HepG2 (cell line): ENCODE measurements at regions not wholly inside any gene's neighbourhood (a gene's known extent, or its start where the extent isn't known, plus 50 kb on each side); places are given as distances from the start of the nearest gene placed in this dataset.

Source experiments
- BCL6 ChIP-seq: IDR thresholded peaks from 2 replicates; pipeline ENCODE4 v1.6.1; 2016; ENCODE audit warnings: missing genetic modification reagents, missing compliant biosample characterization
- BRD4 ChIP-seq: sonication (generic); formaldehyde crosslinking; IDR thresholded peaks from 2 replicates; pipeline ENCODE4 v1.4.0; 2020; ENCODE audit warnings: missing genetic modification reagents
- CC2D1A ChIP-seq: sonication (generic); formaldehyde crosslinking; IDR thresholded peaks from 2 replicates; pipeline ENCODE4 v1.8.1; 2023; ENCODE audit warnings: mild to moderate bottlenecking, missing genetic modification reagents
- EP300 ChIP-seq, 3 experiments: sonication (generic) in 1 of 3; formaldehyde crosslinking in 1 of 3; IDR thresholded peaks; 2 replicates each; pipeline versions ENCODE4 v1.5.1 to v1.6.1; 2011 to 2020; ENCODE audit warnings: low read depth in 2 of 3, low read length in 2 of 3, borderline replicate concordance in 1 of 3, improper control_type of control experiment in 1 of 3, mild to moderate bottlenecking in 1 of 3, missing genetic modification reagents in 1 of 3, moderate library complexity in 1 of 3
- ESRRA ChIP-seq: sonication (generic); formaldehyde crosslinking; IDR thresholded peaks from 2 replicates; pipeline ENCODE4 v1.5.1; 2020; ENCODE audit warnings: mild to moderate bottlenecking, low read depth, missing genetic modification reagents
- FOXO1 ChIP-seq: sonication (generic); formaldehyde crosslinking; IDR thresholded peaks from 2 replicates; pipeline ENCODE4 v1.4.0; 2020; ENCODE audit warnings: missing genetic modification reagents
- FOXP1 ChIP-seq, 2 experiments: fragments of 450-650 bp in 1 of 2; IDR thresholded peaks; 2 replicates each; pipeline ENCODE4 v1.6.1; 2017 to 2018; ENCODE audit warnings: antibody characterized with exemption in 1 of 2
- GABPB1 ChIP-seq: IDR thresholded peaks from 2 replicates; pipeline ENCODE4 v1.6.1; 2016; ENCODE audit warnings: mild to moderate bottlenecking, missing genetic modification reagents, moderate library complexity, missing compliant biosample characterization
- GATAD2A ChIP-seq: IDR thresholded peaks from 2 replicates; pipeline ENCODE4 v1.6.1; 2016
- HDAC1 ChIP-seq: sonication (generic); formaldehyde crosslinking; IDR thresholded peaks from 2 replicates; pipeline ENCODE4 v1.5.1; 2020; ENCODE audit warnings: mild to moderate bottlenecking, missing genetic modification reagents
- POGZ ChIP-seq: sonication (generic); formaldehyde crosslinking; IDR thresholded peaks from 2 replicates; pipeline ENCODE4 v1.4.0; 2020; ENCODE audit warnings: mild to moderate bottlenecking, missing genetic modification reagents
- SMC3 ChIP-seq: IDR thresholded peaks from 2 replicates; pipeline ENCODE4 v1.6.1; 2011; ENCODE audit warnings: low read length, improper control_type of control experiment
- SOX13 ChIP-seq, 3 experiments: fragments of 450-650 bp in 1 of 3; sonication (generic) in 1 of 3; formaldehyde crosslinking in 1 of 3; IDR thresholded peaks in 2 of 3; conservative IDR thresholded peaks in 1 of 3; 2 replicates each; pipeline versions ENCODE4 v1.5.0 to v1.6.1; 2016 to 2020; ENCODE audit warnings: antibody characterized with exemption in 1 of 3, mild to moderate bottlenecking in 1 of 3, missing compliant biosample characterization in 1 of 3, missing genetic modification reagents in 1 of 3, moderate library complexity in 1 of 3
- ZBTB21 ChIP-seq: sonication (generic); formaldehyde crosslinking; IDR thresholded peaks from 2 replicates; pipeline ENCODE4 v1.4.0; 2020; ENCODE audit warnings: missing genetic modification reagents
- ZNF230 ChIP-seq: sonication (generic); formaldehyde crosslinking; IDR thresholded peaks from 2 replicates; pipeline ENCODE4 v1.4.0; 2020; ENCODE audit warnings: mild to moderate bottlenecking, missing genetic modification reagents
- ZNF549 ChIP-seq: sonication (generic); formaldehyde crosslinking; IDR thresholded peaks from 2 replicates; pipeline ENCODE4 v1.5.0; 2020; ENCODE audit warnings: missing genetic modification reagents
- ZNF644 ChIP-seq: IDR thresholded peaks from 2 replicates; pipeline ENCODE4 v1.6.1; 2016; ENCODE audit warnings: low read depth
- ZNF816 ChIP-seq: sonication (generic); formaldehyde crosslinking; IDR thresholded peaks from 2 replicates; pipeline ENCODE4 v1.8.0; 2022; ENCODE audit warnings: missing genetic modification reagents, mild to moderate bottlenecking, borderline replicate concordance
- TF ChIP-seq, protein P1 (sequence below): sonication (generic); formaldehyde crosslinking; conservative IDR thresholded peaks from 2 replicates; pipeline ENCODE4 v1.4.0; 2020; ENCODE audit warnings: missing genetic modification reagents
- TF ChIP-seq, protein P2 (sequence below): sonication (generic); formaldehyde crosslinking; IDR thresholded peaks from 2 replicates; pipeline ENCODE4 v1.4.0; 2020; ENCODE audit warnings: missing genetic modification reagents
- TF ChIP-seq, protein P3 (sequence below): sonication (generic); formaldehyde crosslinking; IDR thresholded peaks from 2 replicates; pipeline ENCODE4 v1.4.0; 2020; ENCODE audit warnings: missing genetic modification reagents
- TF ChIP-seq, protein P4 (sequence below): sonication (generic); formaldehyde crosslinking; IDR thresholded peaks from 2 replicates; pipeline ENCODE4 v1.4.0; 2020; ENCODE audit warnings: missing genetic modification reagents, mild to moderate bottlenecking, borderline replicate concordance

DNA sequence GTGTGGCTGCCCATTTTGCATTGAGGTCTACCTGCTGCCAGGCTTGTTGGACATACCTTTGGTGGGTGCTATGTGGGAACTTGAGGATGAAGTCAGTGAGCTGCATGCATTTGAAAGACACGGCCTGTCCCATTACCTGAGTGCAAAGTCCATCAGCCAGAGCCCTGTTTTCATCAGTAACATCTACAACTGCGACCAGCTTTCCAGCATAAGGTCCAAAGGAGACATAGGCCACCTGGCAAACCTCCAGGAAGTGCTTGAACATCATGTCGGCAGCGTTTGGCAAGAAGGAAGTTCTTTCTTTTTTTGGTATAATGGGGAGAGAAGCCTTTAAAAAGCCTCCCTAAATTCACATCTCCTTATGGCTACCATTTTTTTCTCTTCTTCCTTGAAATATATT is 143.1 kb downstream of the FAM161A start (continued):
- TF ChIP-seq FOXP1 (IDR thresholded peaks at IDR 0.05) (no peak), FOXP1 (CRISPR knock-in tag; IDR thresholded peaks at IDR 0.05) (peak; percentile 22; the same call in 1 of the 2 replicates), FOXO1 (CRISPR knock-in tag) (peak; percentile 61; the same call in 1 of the 2 replicates), SMC3 (peak; percentile 6; the same call in 1 of the 2 replicates), ZNF816 (peak; percentile 39; the same call in 1 of the 2 replicates), EP300 (IDR thresholded peaks at IDR 0.05; ENCODE audit: low read depth in 2 of 2, low read length in 2 of 2) (0 out of 4 replicates have a peak, but pooled peaks of 1 of the 2 experiments have one; percentile 17), EP300 (CRISPR knock-in tag; IDR thresholded peaks at IDR 0.05; ENCODE audit: borderline replicate concordance) (no peak), BRD4 (CRISPR knock-in tag) (no peak), ZNF644 (CRISPR knock-in tag) (peak; percentile 97), CC2D1A (CRISPR knock-in tag) (no peak), GATAD2A (peak; percentile 75), POGZ (CRISPR knock-in tag) (0 out of 2 replicates have a peak, but pooled peaks have one; percentile 35), SOX13 (IDR thresholded peaks at IDR 0.05) (no peak), SOX13 (CRISPR knock-in tag; conservative IDR thresholded peaks at IDR 0.05 in 1 of 2, IDR thresholded peaks at IDR 0.05 in 1 of 2) (0 out of 4 replicates have a peak, but pooled peaks of 1 of the 2 experiments have one; percentile 25), GABPB1 (CRISPR knock-in tag) (peak; percentile 20), ZBTB21 (CRISPR knock-in tag) (no peak), ESRRA (CRISPR knock-in tag) (no peak), BCL6 (CRISPR knock-in tag) (peak; percentile 40; the same call in 1 of the 2 replicates), ZNF230 (CRISPR knock-in tag) (no peak), HDAC1 (CRISPR knock-in tag) (peak; percentile 47; the same call in 1 of the 2 replicates), ZNF549 (peak; percentile 99)
- TF ChIP-seq, protein P1, sequence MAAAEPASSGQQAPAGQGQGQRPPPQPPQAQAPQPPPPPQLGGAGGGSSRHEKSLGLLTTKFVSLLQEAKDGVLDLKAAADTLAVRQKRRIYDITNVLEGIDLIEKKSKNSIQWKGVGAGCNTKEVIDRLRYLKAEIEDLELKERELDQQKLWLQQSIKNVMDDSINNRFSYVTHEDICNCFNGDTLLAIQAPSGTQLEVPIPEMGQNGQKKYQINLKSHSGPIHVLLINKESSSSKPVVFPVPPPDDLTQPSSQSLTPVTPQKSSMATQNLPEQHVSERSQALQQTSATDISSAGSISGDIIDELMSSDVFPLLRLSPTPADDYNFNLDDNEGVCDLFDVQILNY (CRISPR knock-in tag): no peak
- TF ChIP-seq, protein P2, sequence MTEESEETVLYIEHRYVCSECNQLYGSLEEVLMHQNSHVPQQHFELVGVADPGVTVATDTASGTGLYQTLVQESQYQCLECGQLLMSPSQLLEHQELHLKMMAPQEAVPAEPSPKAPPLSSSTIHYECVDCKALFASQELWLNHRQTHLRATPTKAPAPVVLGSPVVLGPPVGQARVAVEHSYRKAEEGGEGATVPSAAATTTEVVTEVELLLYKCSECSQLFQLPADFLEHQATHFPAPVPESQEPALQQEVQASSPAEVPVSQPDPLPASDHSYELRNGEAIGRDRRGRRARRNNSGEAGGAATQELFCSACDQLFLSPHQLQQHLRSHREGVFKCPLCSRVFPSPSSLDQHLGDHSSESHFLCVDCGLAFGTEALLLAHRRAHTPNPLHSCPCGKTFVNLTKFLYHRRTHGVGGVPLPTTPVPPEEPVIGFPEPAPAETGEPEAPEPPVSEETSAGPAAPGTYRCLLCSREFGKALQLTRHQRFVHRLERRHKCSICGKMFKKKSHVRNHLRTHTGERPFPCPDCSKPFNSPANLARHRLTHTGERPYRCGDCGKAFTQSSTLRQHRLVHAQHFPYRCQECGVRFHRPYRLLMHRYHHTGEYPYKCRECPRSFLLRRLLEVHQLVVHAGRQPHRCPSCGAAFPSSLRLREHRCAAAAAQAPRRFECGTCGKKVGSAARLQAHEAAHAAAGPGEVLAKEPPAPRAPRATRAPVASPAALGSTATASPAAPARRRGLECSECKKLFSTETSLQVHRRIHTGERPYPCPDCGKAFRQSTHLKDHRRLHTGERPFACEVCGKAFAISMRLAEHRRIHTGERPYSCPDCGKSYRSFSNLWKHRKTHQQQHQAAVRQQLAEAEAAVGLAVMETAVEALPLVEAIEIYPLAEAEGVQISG (CRISPR knock-in tag): peak; percentile 35; the same call in 1 of the 2 replicates
- TF ChIP-seq, protein P3, sequence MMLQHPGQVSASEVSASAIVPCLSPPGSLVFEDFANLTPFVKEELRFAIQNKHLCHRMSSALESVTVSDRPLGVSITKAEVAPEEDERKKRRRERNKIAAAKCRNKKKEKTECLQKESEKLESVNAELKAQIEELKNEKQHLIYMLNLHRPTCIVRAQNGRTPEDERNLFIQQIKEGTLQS (CRISPR knock-in tag): no peak
- TF ChIP-seq, protein P4, sequence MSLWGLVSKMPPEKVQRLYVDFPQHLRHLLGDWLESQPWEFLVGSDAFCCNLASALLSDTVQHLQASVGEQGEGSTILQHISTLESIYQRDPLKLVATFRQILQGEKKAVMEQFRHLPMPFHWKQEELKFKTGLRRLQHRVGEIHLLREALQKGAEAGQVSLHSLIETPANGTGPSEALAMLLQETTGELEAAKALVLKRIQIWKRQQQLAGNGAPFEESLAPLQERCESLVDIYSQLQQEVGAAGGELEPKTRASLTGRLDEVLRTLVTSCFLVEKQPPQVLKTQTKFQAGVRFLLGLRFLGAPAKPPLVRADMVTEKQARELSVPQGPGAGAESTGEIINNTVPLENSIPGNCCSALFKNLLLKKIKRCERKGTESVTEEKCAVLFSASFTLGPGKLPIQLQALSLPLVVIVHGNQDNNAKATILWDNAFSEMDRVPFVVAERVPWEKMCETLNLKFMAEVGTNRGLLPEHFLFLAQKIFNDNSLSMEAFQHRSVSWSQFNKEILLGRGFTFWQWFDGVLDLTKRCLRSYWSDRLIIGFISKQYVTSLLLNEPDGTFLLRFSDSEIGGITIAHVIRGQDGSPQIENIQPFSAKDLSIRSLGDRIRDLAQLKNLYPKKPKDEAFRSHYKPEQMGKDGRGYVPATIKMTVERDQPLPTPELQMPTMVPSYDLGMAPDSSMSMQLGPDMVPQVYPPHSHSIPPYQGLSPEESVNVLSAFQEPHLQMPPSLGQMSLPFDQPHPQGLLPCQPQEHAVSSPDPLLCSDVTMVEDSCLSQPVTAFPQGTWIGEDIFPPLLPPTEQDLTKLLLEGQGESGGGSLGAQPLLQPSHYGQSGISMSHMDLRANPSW: no peak
